B cell (primary cell): ENCODE measurements at regions not wholly inside any gene's neighbourhood (a gene's known extent, or its start where the extent isn't known, plus 50 kb on each side); places are given as distances from the start of the nearest gene placed in this dataset.

Experiments used
- ATAC-seq: fragments of 200-7000 bp; cut with Tn5 transposase; one replicate; pipeline ENCODE4 v1.10.0; 2021; ENCODE audit warnings: low read depth, mild to moderate bottlenecking, moderate number of reproducible peaks, moderate library complexity
- CTCF ChIA-PET: fragments of 350-600 bp; sonication (Branson Sonifier 250); formaldehyde crosslinking; loops from one replicate; lab custom pipeline; 2021; ENCODE audit warnings: antibody characterized with exemption, inconsistent platforms; lab: Charles Lee
- POLR2A ChIA-PET: fragments of 350-600 bp; sonication (Branson Sonifier 250); formaldehyde crosslinking; loops from one replicate; lab custom pipeline; 2021; ENCODE audit warnings: antibody characterized with exemption; lab: Charles Lee
- DNase-seq: peaks from one replicate; pipeline ENCODE4 v3.0.0; 2013
- H2AFZ ChIP-seq: 2 replicates; pipeline ENCODE4 v1.6.1; 2012; ENCODE audit warnings: mild to moderate bottlenecking, low read depth, low read length; ENCODE audit not compliant: insufficient read depth, poor library complexity, severe bottlenecking
- H3K27ac ChIP-seq, 2 donors: 1 replicate in 1 of 2; 2 replicates in 1 of 2; pipeline ENCODE4 v1.5.1; 2012 to 2013; ENCODE audit warnings: low read length in 2 of 2, mild to moderate bottlenecking in 2 of 2, moderate library complexity in 1 of 2
- H3K27me3 ChIP-seq, 4 experiments: fragments of 200-600 bp in 1 of 4; sonication (generic) in 1 of 4; replicated peaks in 1 of 4; 1 replicate in 2 of 4; 2 replicates in 2 of 4; pipeline versions ENCODE4 v1.6.1 to v1.7.0; 2013 to 2016; ENCODE audit warnings: low read length in 3 of 4, mild to moderate bottlenecking in 2 of 4, mixed read lengths in 1 of 4, moderate library complexity in 1 of 4; ENCODE audit not compliant: insufficient read depth in 4 of 4, control insufficient read depth in 3 of 4; ENCODE audit errors: control extremely low read depth in 1 of 4
- H3K36me3 ChIP-seq, 2 experiments: replicated peaks in 1 of 2; 1 replicate in 1 of 2; 2 replicates in 1 of 2; pipeline versions ENCODE4 v1.6.1 to v1.7.1; 2013; ENCODE audit warnings: low read length in 1 of 2; ENCODE audit not compliant: insufficient read depth in 2 of 2, control insufficient read depth in 1 of 2; ENCODE audit errors: control extremely low read depth in 1 of 2, extremely low read depth in 1 of 2
- H3K4me1 ChIP-seq, 2 donors: fragments of 200-600 bp in 1 of 2; sonication (generic) in 1 of 2; 1 replicate in 1 of 2; 2 replicates in 1 of 2; pipeline versions ENCODE4 v1.5.1 to v1.6.1; 2013 to 2017; ENCODE audit warnings: low read length in 2 of 2; ENCODE audit not compliant: control insufficient read depth in 2 of 2, insufficient read depth in 2 of 2
- H3K4me2 ChIP-seq: replicated peaks from 2 replicates; pipeline ENCODE3; 2012; ENCODE audit warnings: mild to moderate bottlenecking, low read depth, low read length; ENCODE audit not compliant: poor library complexity, severe bottlenecking
- H3K4me3 ChIP-seq, 5 experiments: fragments of 200-600 bp in 1 of 5; sonication (generic) in 1 of 5; 1 replicate in 3 of 5; 2 replicates in 2 of 5; pipeline versions ENCODE4 v1.5.1 to v1.7.0; 2011 to 2016; ENCODE audit warnings: low read length in 4 of 5, mild to moderate bottlenecking in 4 of 5, low read depth in 2 of 5, control low read depth in 1 of 5, moderate library complexity in 1 of 5; ENCODE audit not compliant: insufficient read depth in 1 of 5; ENCODE audit errors: control extremely low read depth in 1 of 5, extremely low read depth in 1 of 5
- H3K79me2 ChIP-seq: fragments of 200-600 bp; sonication (generic); one replicate; pipeline ENCODE4 v1.6.0; 2016; ENCODE audit warnings: low read length; ENCODE audit not compliant: control insufficient read depth, insufficient read depth
- H3K9ac ChIP-seq: fragments of 200-600 bp; sonication (generic); 2 replicates; pipeline ENCODE4 v1.6.1; 2017; ENCODE audit warnings: mild to moderate bottlenecking, low read length, moderate library complexity
- H3K9me3 ChIP-seq, 3 donors: one replicate each; pipeline versions ENCODE4 v1.6.1 to v1.7.1; 2013; ENCODE audit warnings: low read length in 2 of 3; ENCODE audit not compliant: control insufficient read depth in 2 of 3, insufficient read depth in 1 of 3; ENCODE audit errors: control extremely low read depth in 1 of 3
- H4K20me1 ChIP-seq: 2 replicates; pipeline ENCODE4 v1.6.0; 2012; ENCODE audit warnings: mild to moderate bottlenecking, low read length; ENCODE audit not compliant: insufficient read depth, control insufficient read depth, poor library complexity, severe bottlenecking
- H3K27ac Mint-ChIP-seq: one replicate; pipeline ENCODE4 v1.8.0; 2021; ENCODE audit warnings: mixed read lengths
- H3K27me3 Mint-ChIP-seq: one replicate; pipeline ENCODE4 v1.8.0; 2021; ENCODE audit warnings: mixed read lengths
- H3K4me1 Mint-ChIP-seq: one replicate; pipeline ENCODE4 v1.8.0; 2021; ENCODE audit warnings: mixed read lengths
- H3K4me3 Mint-ChIP-seq: one replicate; pipeline ENCODE4 v1.8.0; 2021; ENCODE audit warnings: mixed read lengths
- H3K9me3 Mint-ChIP-seq: one replicate; pipeline ENCODE4 v1.8.0; 2022; ENCODE audit warnings: mixed read lengths; ENCODE audit not compliant: insufficient read depth
- CTCF ChIP-seq: fragments of 200-600 bp; IDR thresholded peaks from one replicate; pipeline ENCODE4 v1.8.0; 2022; ENCODE audit warnings: antibody characterized with exemption, mild to moderate bottlenecking
- EZH2 ChIP-seq: IDR thresholded peaks from 2 replicates; pipeline ENCODE4 v1.6.1; 2012; ENCODE audit warnings: borderline replicate concordance, low read depth, mild to moderate bottlenecking, moderate library complexity, low read length; ENCODE audit not compliant: insufficient read depth, poor library complexity, severe bottlenecking
- WGBS: methylation state at CpG from one replicate; pipeline ENCODE4 v1.1.5; 2013; ENCODE audit warnings: missing lambda C conversion rate; ENCODE audit not compliant: insufficient coverage; 5-methylcytosine and 5-hydroxymethylcytosine counted together
- intact Hi-C: fragments of 100-400 bp; cut with micrococcal nuclease; formaldehyde crosslinking; loops from one replicate; pipeline ENCODE4 v1.10.0; 2022

GRCh38 chr21:31406510-31406909, 62.4 kb upstream of the TIAM1 start:
- ChIA-PET POLR2A (no interaction called here), CTCF (no interaction called here)
- 100% methylated on average over 1 of the region's 2 CpGs for WGBS
- Mint-ChIP-seq H3K9me3 (no peaks in the 10 kb centered on the region), H3K27me3 (no peaks in the 10 kb centered on the region), H3K4me3 (no peak overlapping the region), H3K27ac (no peak overlapping the region), H3K4me1 (no peaks in the 10 kb centered on the region)
- TF ChIP-seq EZH2 (no peak), CTCF (no peak)
- no peaks in the 10 kb centered on the region for H4K20me1 ChIP-seq
- no peaks in the 10 kb centered on the region for H3K79me2 ChIP-seq
- H3K27ac ChIP-seq = no peak overlapping the region
- ATAC-seq (no peak), DNase-seq (no peak)
- no peaks in the 10 kb centered on the region for H3K36me3 ChIP-seq
- H3K4me3 ChIP-seq = no peak overlapping the region
- intact Hi-C loops = no loop called here
- no peak overlapping the region for H2AFZ ChIP-seq
- no peaks in the 10 kb centered on the region for H3K9me3 ChIP-seq
- H3K9ac ChIP-seq = no peak overlapping the region
- H3K4me1 ChIP-seq = no peaks in the 10 kb centered on the region
- H3K4me2 ChIP-seq = no peak overlapping the region
- no peaks in the 10 kb centered on the region for H3K27me3 ChIP-seq

GRCh38 chr21:31405604-31406003, 61.5 kb upstream of the TIAM1 start:
- Mint-ChIP-seq H3K27me3 (no peaks in the 10 kb centered on the region), H3K4me1 (no peaks in the 10 kb centered on the region), H3K27ac (no peak overlapping the region), H3K9me3 (no peaks in the 10 kb centered on the region), H3K4me3 (no peak overlapping the region)
- POLR2A ChIA-PET = no interaction called here
- Histone ChIP-seq H3K4me1 (no peaks in the 10 kb centered on the region), H3K36me3 (no peaks in the 10 kb centered on the region), H3K4me3 (no peak overlapping the region), H2AFZ (no peak overlapping the region), H3K79me2 (no peaks in the 10 kb centered on the region), H3K27ac (no peak overlapping the region), H3K9ac (no peak overlapping the region), H3K27me3 (no peaks in the 10 kb centered on the region), H4K20me1 (no peaks in the 10 kb centered on the region), H3K4me2 (no peak overlapping the region), H3K9me3 (no peaks in the 10 kb centered on the region)
- intact Hi-C loops = no loop called here
- no peak for DNase-seq
- WGBS = no CpG with 5 or more reads among the region's 3 CpGs
- TF ChIP-seq CTCF (no peak), EZH2 (no peak)
- no peak for ATAC-seq
- CTCF ChIA-PET = no interaction called here
